SK-N-SH (cell line): ENCODE measurements at regions not wholly inside any gene's neighbourhood (a gene's known extent, or its start where the extent isn't known, plus 50 kb on each side); places are given as distances from the start of the nearest gene placed in this dataset.

Experiments
- CTCF ChIP-seq: fragments of 200-600 bp; sonication (generic); IDR thresholded peaks from 2 replicates; pipeline ENCODE4 v1.6.1; 2017; ENCODE audit warnings: antibody characterized with exemption, mild to moderate bottlenecking, moderate library complexity
- ELF1 ChIP-seq: IDR thresholded peaks from 2 replicates; pipeline ENCODE4 v1.4.0; 2012
- EZH2phosphoT487 ChIP-seq: fragments of 200-600 bp; sonication (generic); IDR thresholded peaks from 2 replicates; pipeline ENCODE4 v1.6.1; 2017; ENCODE audit warnings: low read depth, mixed run types, mild to moderate bottlenecking, antibody characterized with exemption, moderate library complexity, borderline replicate concordance
- FOXJ3 ChIP-seq: sonication (generic); formaldehyde crosslinking; IDR thresholded peaks from 2 replicates; pipeline ENCODE4 v1.5.1; 2020; ENCODE audit warnings: mild to moderate bottlenecking, missing genetic modification reagents
- NFIC ChIP-seq: IDR thresholded peaks from 2 replicates; pipeline ENCODE4 v1.4.0; 2012; ENCODE audit warnings: borderline replicate concordance
- POLR2AphosphoS5 ChIP-seq: IDR thresholded peaks from 2 replicates; pipeline ENCODE4 v1.6.1; 2012; ENCODE audit warnings: low read depth, low read length
- RAD21 ChIP-seq: IDR thresholded peaks from 2 replicates; pipeline ENCODE4 v1.6.1; 2012; ENCODE audit warnings: mild to moderate bottlenecking, low read length

GRCh38 chr6:153511896-153512496 lies 380.9 kb upstream of the RGS17 start:
- TF ChIP-seq EZH2phosphoT487: no peak
- peak; percentile 64 for TF ChIP-seq CTCF
- TF ChIP-seq RAD21: peak; percentile 61
- no peak for TF ChIP-seq NFIC
- no peak for TF ChIP-seq POLR2AphosphoS5
- TF ChIP-seq ELF1: no peak
- no peak for TF ChIP-seq FOXJ3 (CRISPR knock-in tag)
